Upper lobe of right lung (tissue), 1 donor: ENCODE measurements at regions not wholly inside any gene's neighbourhood (a gene's known extent, or its start where the extent isn't known, plus 50 kb on each side); places are given as distances from the start of the nearest gene placed in this dataset.

Experiments
- ATAC-seq: fragments of 200-7000 bp; cut with Tn5 transposase; one replicate; pipeline ENCODE4 v1.9.1; 2020; ENCODE audit warnings: mild to moderate bottlenecking, moderate library complexity
- DNase-seq: peaks from one replicate; pipeline ENCODE4 v3.0.0-alpha.2; 2020
- H3K27ac ChIP-seq: fragments of 200-600 bp; one replicate; pipeline ENCODE4 v1.8.0; 2022
- H3K27me3 ChIP-seq: fragments of 200-600 bp; one replicate; pipeline ENCODE4 v1.8.0; 2022; ENCODE audit warnings: mild to moderate bottlenecking
- H3K36me3 ChIP-seq: fragments of 200-600 bp; one replicate; pipeline ENCODE4 v1.8.0; 2022
- H3K4me1 ChIP-seq: fragments of 200-600 bp; one replicate; pipeline ENCODE4 v1.8.0; 2022
- H3K4me3 ChIP-seq: fragments of 200-600 bp; one replicate; pipeline ENCODE4 v1.8.0; 2022; ENCODE audit warnings: mild to moderate bottlenecking
- H3K9me3 ChIP-seq: fragments of 200-600 bp; one replicate; pipeline ENCODE4 v1.8.0; 2022
- CTCF ChIP-seq: fragments of 200-600 bp; IDR thresholded peaks from one replicate; pipeline ENCODE4 v1.8.0; 2022; ENCODE audit warnings: antibody characterized with exemption
- intact Hi-C: fragments of 100-400 bp; cut with DNase I; formaldehyde crosslinking; loops from one replicate; pipeline ENCODE4 v1.11.0; 2022
- donor health status: DM: no; HTN: yes; CAD: no; lungs with severe emphysema.

GRCh38 chr5:17925276-17925675 lies 291.0 kb downstream of the TAF11L14 start:
- DNase-seq = no peak
- Histone ChIP-seq H3K4me3 (no peak overlapping the region), H3K27ac (no peak overlapping the region), H3K27me3 (no peaks in the 10 kb centered on the region), H3K9me3 (no peaks in the 10 kb centered on the region), H3K36me3 (no peaks in the 10 kb centered on the region), H3K4me1 (no peaks in the 10 kb centered on the region)
- ATAC-seq = no peak
- intact Hi-C loops = no loop called here
- no peak for TF ChIP-seq CTCF

GRCh38 chr5:17928581-17928981 lies 294.3 kb downstream of the TAF11L14 start:
- DNase-seq = no peak

GRCh38 chr5:17929171-17929570 lies 294.9 kb downstream of the TAF11L14 start:
- no peak for ATAC-seq
- Histone ChIP-seq H3K4me3 (no peak overlapping the region), H3K27me3 (no peaks in the 10 kb centered on the region), H3K36me3 (no peaks in the 10 kb centered on the region), H3K4me1 (no peaks in the 10 kb centered on the region), H3K27ac (no peak overlapping the region), H3K9me3 (peaks cover 3% of the 10 kb centered on the region)
- DNase-seq = no peak
- TF ChIP-seq CTCF = no peak
- intact Hi-C loops = no loop called here

More at GRCh38 chr5:17928581-17928981, 294.3 kb downstream of the TAF11L14 start:
- Histone ChIP-seq H3K27me3 (no peaks in the 10 kb centered on the region), H3K4me3 (no peak overlapping the region), H3K9me3 (peaks cover 2% of the 10 kb centered on the region), H3K36me3 (no peaks in the 10 kb centered on the region), H3K27ac (no peak overlapping the region), H3K4me1 (no peaks in the 10 kb centered on the region)
- intact Hi-C loops = no loop called here
- ATAC-seq = peak; percentile 81
- no peak for TF ChIP-seq CTCF

- Histone ChIP-seq H3K27ac (no peak overlapping the region), H3K4me3 (no peak overlapping the region), H3K4me1 (no peaks in the 10 kb centered on the region), H3K9me3 (peaks cover 3% of the 10 kb centered on the region), H3K27me3 (no peaks in the 10 kb centered on the region), H3K36me3 (no peaks in the 10 kb centered on the region)
- no peak for TF ChIP-seq CTCF
- DNase-seq = no peak
- intact Hi-C loops = no loop called here
- ATAC-seq = no peak
Observed at GRCh38 chr5:17930346-17930745, 296.1 kb downstream of the TAF11L14 start.

- H3K27ac ChIP-seq = no peak overlapping the region
- no peaks in the 10 kb centered on the region for H3K4me1 ChIP-seq
- H3K9me3 ChIP-seq = peaks cover 9% of the 10 kb centered on the region
- no peak for ATAC-seq
- intact Hi-C loops = no loop called here
- TF ChIP-seq CTCF = no peak
- no peaks in the 10 kb centered on the region for H3K36me3 ChIP-seq
- no peak for DNase-seq
- no peaks in the 10 kb centered on the region for H3K27me3 ChIP-seq
- no peak overlapping the region for H3K4me3 ChIP-seq
Observed at GRCh38 chr5:17944046-17944445, 309.8 kb downstream of the TAF11L14 start.

GRCh38 chr5:17947029-17947428 lies 312.8 kb downstream of the TAF11L14 start:
- intact Hi-C loops = no loop called here
- H3K4me3 ChIP-seq = no peak overlapping the region

More at GRCh38 chr5:17947029-17947428, 312.8 kb downstream of the TAF11L14 start:
- H3K4me1 ChIP-seq = no peaks in the 10 kb centered on the region
- H3K9me3 ChIP-seq = peaks cover 9% of the 10 kb centered on the region
- no peak for TF ChIP-seq CTCF
- H3K27ac ChIP-seq = no peak overlapping the region
- ATAC-seq (no peak), DNase-seq (no peak)
- no peaks in the 10 kb centered on the region for H3K36me3 ChIP-seq
- no peaks in the 10 kb centered on the region for H3K27me3 ChIP-seq
